Activated T-helper 17 cell treated with anti-CD3 and anti-CD28 coated beads, Interleukin-2, amount 50 U/mL, for 72 hours (primary cell): ENCODE measurements at regions not wholly inside any gene's neighbourhood (a gene's known extent, or its start where the extent isn't known, plus 50 kb on each side); places are given as distances from the start of the nearest gene placed in this dataset.

Experiments
- ATAC-seq: fragments of 150-1000 bp; cut with Tn5 transposase; replicated peaks from 2 replicates; pipeline ENCODE4 v1.10.0; 2021; ENCODE audit warnings: mild to moderate bottlenecking, moderate library complexity
- H3K27ac Mint-ChIP-seq: one replicate; pipeline ENCODE4 v1.8.0; 2022; ENCODE audit warnings: mixed read lengths
- H3K27me3 Mint-ChIP-seq: one replicate; pipeline ENCODE4 v1.8.0; 2022; ENCODE audit warnings: mixed read lengths
- H3K36me3 Mint-ChIP-seq: one replicate; pipeline ENCODE4 v1.8.0; 2022; ENCODE audit warnings: low read depth, mild to moderate bottlenecking, mixed read lengths
- H3K4me1 Mint-ChIP-seq: one replicate; pipeline ENCODE4 v1.8.0; 2022; ENCODE audit warnings: mixed read lengths
- H3K4me3 Mint-ChIP-seq: one replicate; pipeline ENCODE4 v1.8.0; 2022; ENCODE audit warnings: mild to moderate bottlenecking, mixed read lengths
- H3K9me3 Mint-ChIP-seq: one replicate; pipeline ENCODE4 v1.8.0; 2022; ENCODE audit warnings: mixed read lengths

DNA sequence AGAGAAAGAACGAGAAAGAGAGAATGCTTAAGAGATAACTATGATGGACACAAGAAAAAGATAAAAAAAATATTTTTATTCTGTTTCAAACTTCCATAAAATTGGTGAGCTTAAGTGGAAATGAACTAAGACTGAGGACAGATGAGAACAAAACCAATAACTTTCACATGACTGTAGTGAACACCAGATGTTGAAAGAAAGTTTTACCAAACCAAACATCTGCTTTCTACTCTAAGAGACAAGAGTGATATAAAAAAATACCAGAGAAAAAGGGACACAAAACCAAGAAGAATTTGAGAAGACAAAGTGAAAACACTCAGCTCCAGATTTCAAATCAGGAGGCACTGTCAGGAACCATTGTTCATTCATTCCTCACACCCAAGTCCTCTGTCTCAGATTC lies 147.9 kb downstream of the IMPG2 start:
- Mint-ChIP-seq H3K27ac (peak overlapping the region; percentile 7), H3K9me3 (no peaks in the 10 kb centered on the region), H3K27me3 (peaks cover 7% of the 10 kb centered on the region), H3K4me3 (no peak overlapping the region), H3K36me3 (no peaks in the 10 kb centered on the region), H3K4me1 (no peaks in the 10 kb centered on the region)
- ATAC-seq, result peak; percentile 3

DNA sequence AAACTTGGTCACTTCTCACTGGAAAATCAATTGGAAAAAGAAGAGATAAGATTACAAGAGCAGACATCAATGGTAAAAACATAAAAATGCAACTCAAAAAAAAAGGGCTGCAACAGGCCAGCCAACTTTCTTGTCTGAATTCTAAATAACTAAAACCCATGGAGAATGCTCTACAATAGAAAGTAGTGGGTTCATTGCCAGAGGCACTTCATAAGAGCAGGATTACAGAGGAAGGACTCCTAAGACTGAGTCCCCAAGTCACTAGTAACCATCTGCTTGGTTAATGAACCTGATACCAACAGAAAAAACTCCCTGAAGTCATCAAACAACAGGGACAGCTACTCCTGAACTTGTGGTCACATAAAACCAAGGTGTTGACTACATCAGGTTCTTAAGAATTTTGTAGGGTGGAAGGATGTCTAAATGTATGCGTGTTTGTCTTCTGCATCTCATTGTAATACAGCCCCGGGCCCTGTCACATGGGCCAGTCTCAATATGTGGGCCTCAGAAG lies 148.6 kb downstream of the IMPG2 start:
- Mint-ChIP-seq H3K27me3 (peaks cover 7% of the 10 kb centered on the region), H3K4me3 (no peak overlapping the region), H3K4me1 (no peaks in the 10 kb centered on the region), H3K27ac (peak overlapping the region; percentile 7), H3K36me3 (no peaks in the 10 kb centered on the region), H3K9me3 (no peaks in the 10 kb centered on the region)
- peak; percentile 70 for ATAC-seq

- Mint-ChIP-seq H3K36me3 (no peaks in the 10 kb centered on the region), H3K27ac (peak overlapping the region; percentile 10), H3K4me3 (no peak overlapping the region), H3K4me1 (no peaks in the 10 kb centered on the region), H3K27me3 (peaks cover 7% of the 10 kb centered on the region), H3K9me3 (no peaks in the 10 kb centered on the region)
- ATAC-seq, result peak; percentile 50
Observed at GRCh38 chr3:101170806-101171558, 149.4 kb downstream of the IMPG2 start.

DNA sequence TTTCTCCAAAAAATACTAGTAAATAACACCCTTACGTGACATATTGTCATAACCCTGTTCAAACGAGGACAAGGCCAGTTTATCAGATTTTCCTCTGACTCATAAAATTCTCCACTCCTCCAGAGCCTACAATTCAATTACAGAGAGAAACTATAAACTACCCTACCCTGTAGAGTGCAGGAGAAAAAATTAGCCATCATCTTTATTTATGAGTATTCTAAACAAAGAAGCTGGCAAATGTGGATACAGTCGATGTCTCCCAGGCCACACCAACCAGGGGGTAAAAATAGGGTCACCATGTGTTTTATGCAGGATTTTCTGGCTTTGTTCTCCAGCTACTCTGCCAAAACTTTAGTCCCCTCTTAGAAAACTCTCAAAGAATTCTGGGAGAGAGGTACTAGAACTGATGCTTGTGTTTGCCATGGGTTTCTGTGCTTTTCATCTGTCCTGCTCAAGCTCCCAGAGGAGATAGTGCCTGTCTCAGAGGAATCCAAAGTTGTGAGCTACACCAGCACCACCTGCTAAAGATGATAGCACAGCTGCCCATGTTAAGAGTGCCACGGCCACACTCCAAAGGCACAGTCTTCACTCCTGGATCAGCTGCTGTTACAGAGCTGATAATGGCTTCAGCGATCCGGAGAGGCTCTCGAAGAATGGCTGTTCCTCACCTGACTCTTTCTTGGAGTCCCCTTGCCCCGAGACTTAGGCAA lies 150.2 kb downstream of the IMPG2 start:
- Mint-ChIP-seq H3K27me3 (peaks cover 7% of the 10 kb centered on the region), H3K36me3 (no peaks in the 10 kb centered on the region), H3K4me1 (no peaks in the 10 kb centered on the region), H3K27ac (no peak overlapping the region), H3K9me3 (no peaks in the 10 kb centered on the region), H3K4me3 (no peak overlapping the region)
- ATAC-seq, result peak; percentile 34

DNA sequence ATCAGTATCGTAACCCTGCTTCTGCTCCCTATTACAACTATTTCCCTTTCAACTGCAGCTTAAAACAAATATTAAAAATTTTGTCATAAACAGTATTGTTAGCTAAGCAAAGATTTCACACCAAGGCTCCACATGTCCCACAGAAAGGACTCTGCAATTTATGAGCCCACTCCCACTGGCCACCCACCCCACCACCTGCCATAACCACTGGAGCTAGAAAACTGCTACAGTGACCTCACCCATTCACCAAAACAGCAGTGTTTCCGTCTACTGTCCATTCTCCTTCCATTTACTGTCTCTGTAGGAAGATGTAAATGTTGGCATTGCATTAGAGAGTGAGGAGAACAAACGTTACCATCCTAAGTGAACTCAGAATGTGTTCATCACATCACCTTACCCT lies 150.9 kb downstream of the IMPG2 start:
- no peaks in the 10 kb centered on the region for H3K36me3 Mint-ChIP-seq
- no peaks in the 10 kb centered on the region for H3K4me1 Mint-ChIP-seq
- H3K27ac Mint-ChIP-seq, result no peak overlapping the region
- no peaks in the 10 kb centered on the region for H3K9me3 Mint-ChIP-seq
- H3K27me3 Mint-ChIP-seq, result peaks cover 7% of the 10 kb centered on the region
- no peak overlapping the region for H3K4me3 Mint-ChIP-seq
- no peak for ATAC-seq

DNA sequence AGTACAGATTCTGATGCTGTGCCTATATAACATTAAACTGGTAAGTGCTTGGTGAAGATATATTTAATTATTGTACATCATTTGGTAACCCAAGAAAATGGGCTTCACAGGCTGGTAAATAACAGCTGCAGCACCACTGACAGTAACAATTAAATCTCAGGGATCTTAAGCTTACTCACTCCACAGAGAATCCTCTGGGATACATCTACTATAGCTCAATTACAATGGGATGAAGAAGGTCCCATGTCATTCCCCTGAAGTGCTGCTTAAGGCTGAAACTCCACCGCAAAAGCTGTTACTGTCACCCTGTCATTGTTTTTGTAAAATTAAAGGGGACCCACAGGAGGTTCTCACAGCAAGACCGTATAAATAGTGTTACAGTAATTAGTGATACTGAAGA lies 153.0 kb downstream of the IMPG2 start:
- no peak for ATAC-seq
- Mint-ChIP-seq H3K9me3 (no peaks in the 10 kb centered on the region), H3K4me1 (no peaks in the 10 kb centered on the region), H3K36me3 (no peaks in the 10 kb centered on the region), H3K27ac (no peak overlapping the region), H3K4me3 (no peak overlapping the region), H3K27me3 (peaks cover 10% of the 10 kb centered on the region)

DNA sequence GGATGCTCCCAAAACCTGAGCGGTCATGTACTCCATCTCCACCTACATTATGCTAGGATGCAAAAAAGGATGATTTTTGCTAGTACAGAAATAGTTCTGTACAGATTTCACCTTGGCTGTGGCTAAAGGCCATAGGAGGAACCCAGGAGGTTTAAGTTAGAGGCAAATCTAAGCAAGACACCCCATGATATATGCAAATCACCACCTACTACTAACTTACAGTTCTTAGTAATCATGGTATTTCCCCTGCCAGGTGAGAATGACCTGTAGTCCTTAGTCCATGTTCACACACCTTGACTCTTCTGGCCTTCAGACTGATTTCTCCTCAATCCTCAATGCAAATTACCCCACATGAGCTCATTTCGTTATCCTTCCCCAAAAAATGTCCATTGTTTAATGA lies 154.2 kb downstream of the IMPG2 start:
- Mint-ChIP-seq H3K27ac (no peak overlapping the region), H3K9me3 (no peaks in the 10 kb centered on the region), H3K4me1 (no peaks in the 10 kb centered on the region), H3K36me3 (no peaks in the 10 kb centered on the region), H3K4me3 (no peak overlapping the region), H3K27me3 (peaks cover 8% of the 10 kb centered on the region)
- no peak for ATAC-seq

- H3K9me3 Mint-ChIP-seq, result no peaks in the 10 kb centered on the region
- no peak overlapping the region for H3K4me3 Mint-ChIP-seq
- no peaks in the 10 kb centered on the region for H3K36me3 Mint-ChIP-seq
- H3K27ac Mint-ChIP-seq, result no peak overlapping the region
- no peak for ATAC-seq
- no peaks in the 10 kb centered on the region for H3K4me1 Mint-ChIP-seq
- H3K27me3 Mint-ChIP-seq, result peaks cover 8% of the 10 kb centered on the region
Observed at GRCh38 chr3:101163554-101163953, 156.8 kb downstream of the IMPG2 start.

DNA sequence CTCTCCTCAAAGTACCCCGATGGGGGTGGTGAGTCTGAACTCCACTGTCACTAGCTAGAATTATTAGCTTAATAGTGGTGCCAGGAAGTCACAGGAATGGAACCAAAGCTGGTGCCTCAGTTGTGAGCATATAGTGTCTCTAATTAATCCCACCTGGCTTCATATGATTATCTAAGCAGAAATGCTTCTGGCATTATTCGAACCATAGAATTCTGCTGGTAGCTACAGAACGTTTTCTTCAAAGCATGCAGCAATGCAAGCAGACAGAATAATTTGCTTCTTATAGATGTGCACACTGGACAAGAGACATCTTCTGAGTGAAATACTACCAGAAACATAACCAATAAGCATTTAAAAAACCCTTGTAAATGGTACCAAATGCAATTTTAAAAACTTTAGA lies 160.9 kb downstream of the IMPG2 start:
- Mint-ChIP-seq H3K27ac (no peak overlapping the region), H3K4me1 (no peaks in the 10 kb centered on the region), H3K4me3 (no peak overlapping the region), H3K36me3 (no peaks in the 10 kb centered on the region), H3K9me3 (no peaks in the 10 kb centered on the region), H3K27me3 (peaks cover 13% of the 10 kb centered on the region)
- ATAC-seq, result no peak

DNA sequence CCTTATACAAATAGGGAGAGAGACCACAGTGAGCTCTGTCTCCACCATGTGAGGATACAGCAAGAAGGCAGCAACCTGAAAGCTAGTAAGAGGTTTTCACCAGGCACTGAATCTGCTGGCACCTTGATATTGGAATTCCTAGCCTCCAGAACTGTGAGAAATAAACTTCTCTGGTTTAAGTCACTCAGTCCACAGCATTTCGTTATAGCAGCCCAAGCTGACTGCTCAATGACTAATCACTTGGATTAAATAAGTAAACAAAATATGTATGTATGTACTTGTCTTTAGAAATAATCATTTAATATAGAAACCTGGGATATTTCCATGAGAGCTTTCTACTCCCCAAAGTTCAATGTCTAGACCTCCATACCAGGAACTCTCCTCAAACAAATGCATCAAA lies 162.0 kb downstream of the IMPG2 start:
- Mint-ChIP-seq H3K27me3 (peaks cover 15% of the 10 kb centered on the region), H3K27ac (no peak overlapping the region), H3K4me3 (no peak overlapping the region), H3K9me3 (no peaks in the 10 kb centered on the region), H3K4me1 (no peaks in the 10 kb centered on the region), H3K36me3 (no peaks in the 10 kb centered on the region)
- no peak for ATAC-seq

GRCh38 chr3:101156787-101157345 lies 163.5 kb downstream of the IMPG2 start:
- no peaks in the 10 kb centered on the region for H3K4me1 Mint-ChIP-seq
- H3K9me3 Mint-ChIP-seq, result no peaks in the 10 kb centered on the region
- H3K27ac Mint-ChIP-seq, result no peak overlapping the region
- ATAC-seq, result no peak
- H3K4me3 Mint-ChIP-seq, result no peak overlapping the region
- H3K27me3 Mint-ChIP-seq, result peaks cover 13% of the 10 kb centered on the region
- no peaks in the 10 kb centered on the region for H3K36me3 Mint-ChIP-seq

DNA sequence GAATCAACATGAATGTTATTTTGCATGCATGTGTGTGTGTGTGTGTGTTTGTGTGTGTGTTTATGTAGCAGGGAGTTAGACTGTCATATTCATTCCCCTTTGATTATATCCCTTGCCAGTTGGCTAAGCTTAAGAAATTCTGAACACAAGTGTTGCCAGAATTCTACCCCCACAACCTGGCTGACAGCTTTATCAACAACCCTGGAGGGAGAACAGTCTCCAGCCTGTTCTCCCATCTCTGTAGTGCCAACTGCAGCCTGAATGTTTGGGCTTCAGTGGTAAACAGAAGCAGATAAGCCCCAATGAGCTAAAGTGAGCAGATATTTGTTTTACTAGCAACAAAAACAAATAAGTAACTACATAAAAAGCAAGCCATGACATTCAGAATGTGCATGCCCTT lies 162.6 kb upstream of the ABI3BP start:
- H3K36me3 Mint-ChIP-seq, result no peaks in the 10 kb centered on the region
- no peaks in the 10 kb centered on the region for H3K4me1 Mint-ChIP-seq
- peaks cover 15% of the 10 kb centered on the region for H3K27me3 Mint-ChIP-seq
- H3K4me3 Mint-ChIP-seq, result no peak overlapping the region
- no peaks in the 10 kb centered on the region for H3K9me3 Mint-ChIP-seq
- H3K27ac Mint-ChIP-seq, result no peak overlapping the region
- no peak for ATAC-seq

- Mint-ChIP-seq H3K27ac (no peak overlapping the region), H3K36me3 (no peaks in the 10 kb centered on the region), H3K9me3 (no peaks in the 10 kb centered on the region), H3K27me3 (peaks cover 24% of the 10 kb centered on the region), H3K4me3 (no peak overlapping the region), H3K4me1 (no peaks in the 10 kb centered on the region)
- ATAC-seq, result no peak
Observed at GRCh38 chr3:101154401-101154800, 161.2 kb upstream of the ABI3BP start.

DNA sequence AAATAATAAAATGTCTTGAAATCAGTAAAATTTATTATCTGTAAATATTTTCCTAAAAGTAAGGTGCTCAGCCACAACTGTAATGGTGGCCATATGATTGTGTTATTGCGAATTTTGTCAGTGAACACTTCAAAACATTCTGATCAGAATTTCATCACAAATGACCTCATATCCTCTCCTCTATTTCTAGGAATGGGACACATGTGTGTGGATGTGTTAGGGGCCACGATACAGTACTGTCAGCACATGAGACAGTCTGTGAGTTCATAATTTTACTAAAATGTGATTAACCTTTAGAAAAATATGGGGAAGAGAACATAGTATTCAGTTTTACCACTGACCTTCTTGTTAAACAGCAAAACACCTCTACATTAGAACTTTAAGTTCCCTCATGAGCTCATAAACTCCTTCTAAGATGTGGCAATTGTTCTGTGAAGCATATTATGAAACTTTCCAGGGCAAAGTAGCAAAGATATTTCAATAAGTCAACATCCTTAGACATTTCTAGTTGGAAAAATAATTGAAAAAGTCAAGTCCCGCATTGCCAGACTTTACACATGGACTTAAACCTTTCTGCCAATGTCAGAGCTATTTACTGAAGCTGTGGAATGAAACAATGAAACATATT lies 158.2 kb upstream of the ABI3BP start:
- Mint-ChIP-seq H3K27ac (no peak overlapping the region), H3K9me3 (no peaks in the 10 kb centered on the region), H3K4me1 (no peaks in the 10 kb centered on the region), H3K4me3 (no peak overlapping the region), H3K36me3 (no peaks in the 10 kb centered on the region), H3K27me3 (peaks cover 36% of the 10 kb centered on the region)
- ATAC-seq, result no peak

DNA sequence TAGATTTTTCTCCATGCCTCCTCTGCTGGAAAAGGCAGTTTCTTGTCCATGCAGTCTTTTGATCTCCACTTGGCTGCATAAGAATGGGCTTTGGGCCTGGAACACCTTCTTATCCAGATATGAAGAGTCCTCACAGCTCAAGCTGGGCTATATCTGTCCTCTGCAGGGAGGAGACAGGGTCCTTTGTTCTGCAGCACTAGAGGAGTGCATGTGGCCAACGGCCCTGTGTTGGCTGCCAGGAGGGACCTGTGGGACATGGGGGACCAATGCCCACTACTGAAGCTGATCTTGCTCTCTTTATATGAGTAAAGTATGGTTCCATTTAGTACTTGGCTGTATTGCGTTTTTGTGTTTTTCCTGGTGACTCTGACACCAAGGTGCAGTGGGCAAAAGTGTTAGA lies 157.3 kb upstream of the ABI3BP start:
- H3K36me3 Mint-ChIP-seq, result no peaks in the 10 kb centered on the region
- no peaks in the 10 kb centered on the region for H3K9me3 Mint-ChIP-seq
- H3K4me1 Mint-ChIP-seq, result no peaks in the 10 kb centered on the region
- H3K27me3 Mint-ChIP-seq, result peaks cover 33% of the 10 kb centered on the region
- no peak overlapping the region for H3K4me3 Mint-ChIP-seq
- no peak for ATAC-seq
- H3K27ac Mint-ChIP-seq, result no peak overlapping the region
